ENCODE measurements at regions not wholly inside any gene's neighbourhood (a gene's known extent, or its start where the extent isn't known, plus 50 kb on each side); places are given as distances from the start of the nearest gene placed in this dataset.

DNA sequence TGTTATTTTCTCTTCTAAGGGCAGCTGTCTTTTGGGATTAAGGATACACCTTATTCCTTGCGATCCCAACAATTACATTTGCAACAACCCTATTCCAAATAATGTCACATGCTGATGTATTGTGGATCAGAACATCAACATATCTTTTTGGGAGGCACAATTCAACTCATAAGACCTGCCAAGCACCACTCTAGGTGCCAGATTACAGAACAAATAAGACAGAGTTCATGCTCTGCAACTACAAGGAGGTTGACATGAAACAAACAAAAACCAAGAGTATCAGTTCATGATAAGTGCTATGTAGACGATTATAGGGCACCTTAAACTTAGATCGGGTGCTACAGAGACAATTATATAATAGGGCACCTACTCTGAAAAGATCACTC lies 203.2 kb upstream of the SGK1 start:
- Histone ChIP-seq H2BK5ac (ENCODE audit: low read depth, low read length) (no peak overlapping the region), H3K4ac (replicated peaks; ENCODE audit: insufficient read length, low read depth, low read length) (no peak overlapping the region), H4K8ac (ENCODE audit: extremely low read depth, insufficient read depth, low read length) (no peak overlapping the region), H3K14ac (ENCODE audit: insufficient read length) (no peak overlapping the region), H2BK15ac (ENCODE audit: low read length) (no peak overlapping the region), H4K91ac (replicated peaks; ENCODE audit: insufficient read length, low read length) (no peak overlapping the region), H2BK120ac (replicated peaks; ENCODE audit: low read depth, low read length) (no peak overlapping the region), H2BK12ac (ENCODE audit: low read depth, low read length) (no peak overlapping the region), H3K56ac (replicated peaks; ENCODE audit: insufficient read length, low read depth, low read length) (no peak overlapping the region), H4K5ac (ENCODE audit: insufficient read length, low read depth, low read length) (no peak overlapping the region), H3K23me2 (ENCODE audit: low read depth, low read length) (no peaks in the 10 kb centered on the region), H3K79me2 (ENCODE audit: control insufficient read depth in 1 of 2, insufficient read depth in 2 of 2, low read length in 2 of 2) (no peaks in the 10 kb centered on the region), H3K36me3 (ENCODE audit: control insufficient read depth in 2 of 4, insufficient read depth in 4 of 4, low read length in 3 of 4) (no peaks in the 10 kb centered on the region), H2AK5ac (ENCODE audit: low read depth, low read length) (no peak overlapping the region), H4K20me1 (replicated peaks in 1 of 2; ENCODE audit: control insufficient read depth in 1 of 2, insufficient read depth in 2 of 2, low read length in 2 of 2) (no peaks in the 10 kb centered on the region), H3K23ac (ENCODE audit: insufficient read length) (no peak overlapping the region), H3K9me3 (ENCODE audit: insufficient read depth in 2 of 2, low read depth in 1 of 2, low read length in 1 of 2) (no peaks in the 10 kb centered on the region), H3K27ac (ENCODE audit: low read depth, low read length) (no peak overlapping the region), H3K27me3 (replicated peaks in 1 of 4; ENCODE audit: control insufficient read depth in 3 of 4, extremely low read depth in 1 of 4, insufficient read depth in 3 of 4, low read length in 3 of 4) (no peaks in the 10 kb centered on the region), H3K4me3 (ENCODE audit: extremely low read depth in 1 of 4, insufficient read depth in 2 of 4, low read depth in 3 of 4, low read length in 4 of 4) (no peak overlapping the region), H3K79me1 (ENCODE audit: low read depth, low read length) (no peaks in the 10 kb centered on the region), H3K9ac (replicated peaks in 1 of 4; ENCODE audit: extremely low read depth in 1 of 4, low read depth in 3 of 4, low read length in 3 of 4) (peak overlapping the region in 1 of 4 experiments; percentile 23; a peak in 2 of 7 replicates), H2AFZ (ENCODE audit: low read length) (peak overlapping the region; percentile 57; the same call in 1 of the 2 replicates), H3K18ac (ENCODE audit: extremely low read depth, low read length) (no peak overlapping the region), H3K4me1 (replicated peaks in 1 of 4; ENCODE audit: control insufficient read depth in 3 of 4, insufficient read depth in 4 of 4, low read length in 3 of 4) (peaks cover 0 to 5% (median 3%) of the 10 kb centered on the region in 4 experiments; a peak in 4 of 7 replicates), H2BK20ac (ENCODE audit: low read length) (no peak overlapping the region), H3K4me2 (ENCODE audit: insufficient read depth in 1 of 2, low read depth in 2 of 2, low read length in 2 of 2) (no peak overlapping the region)
- ChIA-PET POLR2A (ENCODE audit: partially characterized antibody) (no interaction called here), CTCF (ENCODE audit: partially characterized antibody) (interaction anchor here (0.5 kb wide), 1 partner anchor 59 kb away, joined by 4 read pairs; no protein-coding TSS in a partner anchor)
- FAIRE-seq (no peak), DNase-seq (ENCODE audit: low read depth in 1 of 2, low spot score in 2 of 2) (no peak)
- 98% methylated on average over 3 of the region's 3 CpGs; no CpG with 5 or more reads in 1 of the 2 experiments for WGBS, 2 experiments (ENCODE audit: extremely low coverage in 1 of 2, insufficient coverage in 1 of 2, insufficient read length in 1 of 2, insufficient replicate concordance in 2 of 2, low coverage in 1 of 2, low lambda C conversion rate in 2 of 2, missing lambda C conversion rate in 1 of 2)
- no peak for TF ChIP-seq TAF1 (IDR thresholded peaks at IDR 0.05; ENCODE audit: low read depth, low read length)
- no peak for TF ChIP-seq POLR2AphosphoS5 (IDR thresholded peaks at IDR 0.05; ENCODE audit: low read depth, low read length)
- TF ChIP-seq EGR1 (IDR thresholded peaks at IDR 0.05; ENCODE audit: borderline replicate concordance, low read depth, low read length), result no peak
- TF ChIP-seq NANOG (IDR thresholded peaks at IDR 0.05; ENCODE audit: insufficient read depth, low read depth, low read length, poor library complexity, severe bottlenecking), result no peak
- TF ChIP-seq ATF2 (IDR thresholded peaks at IDR 0.05; ENCODE audit: low read length), result no peak
- TF ChIP-seq POLR2A (IDR thresholded peaks at IDR 0.05; ENCODE audit: control extremely low read depth in 1 of 2, low read depth in 2 of 2, low read length in 2 of 2), result no peak
- TF ChIP-seq SRF (IDR thresholded peaks at IDR 0.05; ENCODE audit: low read depth, low read length), result no peak
